IMR-90 (cell line): ENCODE measurements at regions not wholly inside any gene's neighbourhood (a gene's known extent, or its start where the extent isn't known, plus 50 kb on each side); places are given as distances from the start of the nearest gene placed in this dataset.
A peak's percentile ranks its signal among the peaks of the same experiment; 100 is the strongest.

Source experiments
- ATAC-seq: fragments of 200-7000 bp; cut with Tn5 transposase; 2 replicates; pipeline ENCODE4 v1.9.1; 2020; ENCODE audit warnings: low read depth, mild to moderate bottlenecking, moderate library complexity
- BruUV-seq: library from RNA; stranded (reverse); fragments of 400-500 nt; replicated peaks from 2 replicates; lab custom pipeline; 2021; lab: Mats Ljungman, UMichigan
- CTCF ChIA-PET: fragments of 300-600 bp; formaldehyde crosslinking; extraction: SDS; loops from one replicate; lab custom pipeline; 2021; ENCODE audit warnings: antibody characterized with exemption; lab: Yijun Ruan, JAX
- POLR2A ChIA-PET: fragments of 300-600 bp; sonication (Branson Sonifier 250); formaldehyde crosslinking; loops from one replicate; lab custom pipeline; 2022; ENCODE audit warnings: antibody characterized with exemption; ENCODE audit not compliant: unreplicated experiment; lab: Charles Lee
- DNase-seq: peaks from one replicate; pipeline ENCODE4 v3.0.0; 2013
- H2AFZ ChIP-seq: replicated peaks from 2 replicates; pipeline ENCODE3; 2013; ENCODE audit warnings: low read length, mild to moderate bottlenecking; ENCODE audit not compliant: poor library complexity
- H2AK5ac ChIP-seq: 2 replicates; pipeline ENCODE4 v1.6.1; 2013; ENCODE audit warnings: low read depth, low read length, inconsistent platforms
- H2AK9ac ChIP-seq: replicated peaks from 2 replicates; pipeline ENCODE3; 2013; ENCODE audit warnings: mild to moderate bottlenecking, low read depth, low read length, moderate library complexity; ENCODE audit not compliant: poor library complexity
- H2BK120ac ChIP-seq: 2 replicates; pipeline ENCODE4 v1.6.1; 2013; ENCODE audit warnings: low read depth, low read length, inconsistent platforms
- H2BK15ac ChIP-seq: 3 replicates; pipeline ENCODE4 v1.6.1; 2013; ENCODE audit warnings: low read depth, low read length, inconsistent platforms
- H2BK20ac ChIP-seq: 2 replicates; pipeline ENCODE4 v1.6.1; 2013; ENCODE audit warnings: low read depth, mild to moderate bottlenecking, inconsistent platforms, low read length, moderate library complexity
- H2BK5ac ChIP-seq: 2 replicates; pipeline ENCODE4 v1.6.1; 2013; ENCODE audit warnings: mild to moderate bottlenecking, low read depth, low read length, inconsistent platforms; ENCODE audit not compliant: poor library complexity, severe bottlenecking
- H3K14ac ChIP-seq: replicated peaks from 2 replicates; pipeline ENCODE4 v1.6.1; 2013; ENCODE audit warnings: low read depth, low read length, inconsistent platforms
- H3K18ac ChIP-seq: 2 replicates; pipeline ENCODE4 v1.6.1; 2013; ENCODE audit warnings: low read depth, low read length, control low read depth
- H3K23ac ChIP-seq: 2 replicates; pipeline ENCODE4 v1.6.1; 2013; ENCODE audit warnings: low read depth, low read length, inconsistent platforms
- H3K27ac ChIP-seq: 2 replicates; pipeline ENCODE4 v1.5.1; 2013; ENCODE audit warnings: mild to moderate bottlenecking, control low read depth, low read length; ENCODE audit not compliant: insufficient read depth
- H3K27me3 ChIP-seq: 2 replicates; pipeline ENCODE4 v1.6.1; 2013; ENCODE audit warnings: low read length; ENCODE audit not compliant: control insufficient read depth, insufficient read depth
- H3K36me3 ChIP-seq: 2 replicates; pipeline ENCODE4 v1.6.1; 2013; ENCODE audit warnings: low read length, mixed read lengths; ENCODE audit not compliant: control insufficient read depth, insufficient read depth
- H3K4ac ChIP-seq: 2 replicates; pipeline ENCODE4 v1.6.1; 2013; ENCODE audit warnings: low read depth, low read length, inconsistent platforms
- H3K4me1 ChIP-seq: 2 replicates; pipeline ENCODE4 v1.6.1; 2013; ENCODE audit warnings: low read length, mixed read lengths; ENCODE audit not compliant: control insufficient read depth, insufficient read depth
- H3K4me2 ChIP-seq: 2 replicates; pipeline ENCODE4 v1.6.1; 2013; ENCODE audit warnings: low read depth, mild to moderate bottlenecking, control low read depth, low read length, moderate library complexity
- H3K4me3 ChIP-seq: 2 replicates; pipeline ENCODE4 v1.5.1; 2013; ENCODE audit warnings: low read depth, mild to moderate bottlenecking, control low read depth, low read length, moderate library complexity; ENCODE audit not compliant: insufficient read depth
- H3K56ac ChIP-seq: 2 replicates; pipeline ENCODE4 v1.6.1; 2013; ENCODE audit warnings: low read length, inconsistent platforms; ENCODE audit not compliant: insufficient read depth; ENCODE audit errors: extremely low read depth
- H3K79me1 ChIP-seq, 2 experiments: 2 replicates each; pipeline ENCODE4 v1.6.1; 2013; ENCODE audit warnings: low read length in 2 of 2, inconsistent platforms in 1 of 2, low read depth in 1 of 2
- H3K9ac ChIP-seq: 2 replicates; pipeline ENCODE4 v1.6.1; 2013; ENCODE audit warnings: low read depth, low read length, control low read depth
- H3K9me1 ChIP-seq: 2 replicates; pipeline ENCODE4 v1.6.1; 2013; ENCODE audit warnings: low read length, inconsistent platforms; ENCODE audit not compliant: insufficient read depth
- H3K9me3 ChIP-seq: 2 replicates; pipeline ENCODE4 v1.6.1; 2013; ENCODE audit warnings: low read length; ENCODE audit not compliant: control insufficient read depth, insufficient read depth
- H4K20me1 ChIP-seq: 2 replicates; pipeline ENCODE4 v1.6.1; 2013; ENCODE audit warnings: low read length, inconsistent platforms; ENCODE audit not compliant: insufficient read depth
- H4K5ac ChIP-seq: 2 replicates; pipeline ENCODE4 v1.6.1; 2013; ENCODE audit warnings: mild to moderate bottlenecking, low read depth, low read length, control low read depth
- H4K8ac ChIP-seq, 2 experiments: 2 replicates each; pipeline ENCODE4 v1.6.1; 2013; ENCODE audit warnings: low read depth in 2 of 2, low read length in 2 of 2, control low read depth in 1 of 2, inconsistent platforms in 1 of 2
- H4K91ac ChIP-seq: 2 replicates; pipeline ENCODE4 v1.6.1; 2013; ENCODE audit warnings: low read depth, low read length, inconsistent platforms; ENCODE audit not compliant: insufficient read depth
- BHLHE40 ChIP-seq: fragments of 150-350 bp; IDR thresholded peaks from 2 replicates; pipeline ENCODE4 v1.6.1; 2016; ENCODE audit warnings: mild to moderate bottlenecking, low read depth, low read length
- CHD1 ChIP-seq: IDR thresholded peaks from 2 replicates; pipeline ENCODE4 v1.6.1; 2012; ENCODE audit warnings: low read depth, low read length, improper control_type of control experiment
- CTCF ChIP-seq: conservative IDR thresholded peaks from 2 replicates; pipeline ENCODE4 v1.5.1; 2012; ENCODE audit warnings: mild to moderate bottlenecking, low read depth, low read length, improper control_type of control experiment
- MAFK ChIP-seq: IDR thresholded peaks from 2 replicates; pipeline ENCODE4 v1.6.1; 2012; ENCODE audit warnings: low read depth, low read length, improper control_type of control experiment
- MAZ ChIP-seq: IDR thresholded peaks from 2 replicates; pipeline ENCODE4 v1.6.1; 2012; ENCODE audit warnings: low read depth, mild to moderate bottlenecking, low read length, improper control_type of control experiment, moderate library complexity, borderline replicate concordance
- POLR2A ChIP-seq: IDR thresholded peaks from 2 replicates; pipeline ENCODE4 v1.6.1; 2012; ENCODE audit warnings: mild to moderate bottlenecking, low read depth, low read length
- RAD21 ChIP-seq: IDR thresholded peaks from 2 replicates; pipeline ENCODE4 v1.6.1; 2012; ENCODE audit warnings: low read length, improper control_type of control experiment
- RCOR1 ChIP-seq: IDR thresholded peaks from 2 replicates; pipeline ENCODE4 v1.6.1; 2012; ENCODE audit warnings: mild to moderate bottlenecking, low read length, improper control_type of control experiment; ENCODE audit not compliant: insufficient replicate concordance
- USF2 ChIP-seq: fragments of 150-350 bp; IDR thresholded peaks from 2 replicates; pipeline ENCODE4 v1.6.1; 2017; ENCODE audit warnings: mild to moderate bottlenecking, antibody characterized with exemption, low read length, low read depth
- WGBS, 2 experiments: methylation state at CpG; one replicate each; pipeline versions ENCODE4 v1.1.5 to v1.1.7; 2013; ENCODE audit warnings: missing lambda C conversion rate in 2 of 2; ENCODE audit not compliant: insufficient read length in 1 of 2; ENCODE audit errors: extremely low coverage in 2 of 2; 5-methylcytosine and 5-hydroxymethylcytosine counted together
- dilution Hi-C: fragments of 300-500 bp; cut with HindIII; formaldehyde crosslinking; loops from one replicate; pipeline ENCODE4 v1.14.3; 2018; ENCODE audit warnings: low sequenced_read_pairs; ENCODE audit not compliant: unreplicated experiment
- in situ Hi-C: fragments of 300-500 bp; cut with MboI; formaldehyde crosslinking; loops from 3 replicates; pipeline ENCODE4 v1.14.3; 2019; ENCODE audit warnings: low sequenced_read_pairs, inconsistent platforms, mixed read lengths
- intact Hi-C: fragments of 100-400 bp; cut with micrococcal nuclease; formaldehyde crosslinking; loops from 2 replicates; pipeline ENCODE4 v1.10.0; 2022

- H3K4me2 ChIP-seq = peak overlapping the region; percentile 66; the same call in 1 of the 2 replicates
- H3K14ac ChIP-seq = no peak overlapping the region
- H3K9ac ChIP-seq = no peak overlapping the region
- no peak overlapping the region for H3K4me3 ChIP-seq
- H2BK15ac ChIP-seq = no peak overlapping the region
- H3K4ac ChIP-seq = no peak overlapping the region
- no peak overlapping the region for H2AK5ac ChIP-seq
- no peak overlapping the region for H3K23ac ChIP-seq
- H3K27ac ChIP-seq = no peak overlapping the region
- no peak overlapping the region for H3K18ac ChIP-seq
- in situ Hi-C loops (no loop called here), dilution Hi-C loops (no loop called here), intact Hi-C loops (no loop called here)
- POLR2A ChIA-PET = no interaction called here
- H2BK20ac ChIP-seq = no peak overlapping the region
- TF ChIP-seq RAD21 = no peak
- TF ChIP-seq POLR2A = no peak
- no peak for TF ChIP-seq BHLHE40
- no peak for TF ChIP-seq MAFK
- TF ChIP-seq USF2 = no peak
- TF ChIP-seq CTCF = no peak
- no peak for TF ChIP-seq RCOR1
- TF ChIP-seq MAZ = no peak
- TF ChIP-seq CHD1 = no peak
- no peaks in the 10 kb centered on the region for H3K4me1 ChIP-seq
- DNase-seq (no peak), ATAC-seq (no peak)
- no peak overlapping the region for H4K5ac ChIP-seq
- no peaks in the 10 kb centered on the region for H3K27me3 ChIP-seq
- no peaks in the 10 kb centered on the region for H3K9me3 ChIP-seq
- H4K91ac ChIP-seq = no peak overlapping the region
- no peak overlapping the region for H2BK5ac ChIP-seq
- no peaks in the 10 kb centered on the region for H3K9me1 ChIP-seq
- H2AK9ac ChIP-seq = no peak overlapping the region
- H2AFZ ChIP-seq = no peak overlapping the region
- no peaks in the 10 kb centered on the region for H3K79me1 ChIP-seq
- WGBS, 2 experiments = no CpG with 5 or more reads among the region's 3 CpGs
- no TSS peak for BruUV-seq
- no peak overlapping the region for H2BK120ac ChIP-seq
- H4K8ac ChIP-seq = no peak overlapping the region
- H3K56ac ChIP-seq = no peak overlapping the region
- no peaks in the 10 kb centered on the region for H3K36me3 ChIP-seq
- H4K20me1 ChIP-seq = no peaks in the 10 kb centered on the region
- CTCF ChIA-PET = no interaction called here
These were observed 104.9 kb upstream of the ZNF92 start for GRCh38 chr7:65268782-65269149.
